K562 (cell line): ENCODE measurements at regions not wholly inside any gene's neighbourhood (a gene's known extent, or its start where the extent isn't known, plus 50 kb on each side); places are given as distances from the start of the nearest gene placed in this dataset.

ENCODE experiments used
- ILK ChIP-seq: fragments of 450-650 bp; IDR thresholded peaks from 2 replicates; pipeline ENCODE4 v1.6.1; 2016; ENCODE audit warnings: missing genetic modification characterization, low read depth, mild to moderate bottlenecking, missing compliant biosample characterization, moderate library complexity, borderline replicate concordance
- IRF2 ChIP-seq: sonication (generic); formaldehyde crosslinking; IDR thresholded peaks from 2 replicates; pipeline ENCODE4 v1.8.1; 2022; ENCODE audit warnings: mild to moderate bottlenecking, missing genetic modification reagents
- L3MBTL2 ChIP-seq: fragments of 450-650 bp; IDR thresholded peaks from 2 replicates; pipeline ENCODE4 v1.6.1; 2016; ENCODE audit warnings: mild to moderate bottlenecking, moderate library complexity
- MAZ ChIP-seq, 2 experiments: fragments of 450-650 bp in 1 of 2; sonication (generic) in 1 of 2; formaldehyde crosslinking; IDR thresholded peaks in 1 of 2; conservative IDR thresholded peaks in 1 of 2; 2 replicates each; pipeline versions ENCODE4 v1.4.0 to v1.5.0; 2020; ENCODE audit warnings: mild to moderate bottlenecking in 1 of 2, missing genetic modification reagents in 1 of 2
- PCBP2 ChIP-seq: fragments of 200-400 bp; formaldehyde crosslinking; IDR thresholded peaks from 2 replicates; pipeline ENCODE4 v1.6.1; 2018; ENCODE audit warnings: low read length, low read depth, mild to moderate bottlenecking, moderate library complexity; ENCODE audit not compliant: poor library complexity, severe bottlenecking
- RBFOX2 ChIP-seq: fragments of 200-400 bp; formaldehyde crosslinking; IDR thresholded peaks from 2 replicates; pipeline ENCODE4 v1.6.1; 2017; ENCODE audit warnings: low read depth, mild to moderate bottlenecking, low read length, moderate library complexity
- RNF2 ChIP-seq: sonication (generic); IDR thresholded peaks from 2 replicates; pipeline ENCODE4 v1.6.1; 2016
- SPI1 ChIP-seq: IDR thresholded peaks from 2 replicates; pipeline ENCODE4 v1.6.1; 2011; ENCODE audit warnings: low read depth, low read length, control low read depth, borderline replicate concordance
- SRF ChIP-seq, 2 experiments: fragments of 250-450, 450-650 bp in 1 of 2; sonication (Bioruptor Pico) in 1 of 2; sonication (generic) in 1 of 2; formaldehyde crosslinking; IDR thresholded peaks; 2 replicates each; pipeline versions ENCODE4 v1.5.0 to v1.5.1; 2020 to 2022; ENCODE audit warnings: mild to moderate bottlenecking in 1 of 2, missing genetic modification reagents in 1 of 2
- ZNF282 ChIP-seq: sonication (generic); formaldehyde crosslinking; IDR thresholded peaks from 2 replicates; pipeline ENCODE4 v1.8.1; 2023; ENCODE audit warnings: missing genetic modification reagents
- ZNF407 ChIP-seq: fragments of 450-650 bp; IDR thresholded peaks from 2 replicates; pipeline ENCODE4 v1.6.1; 2016; ENCODE audit warnings: low read depth

- no peak for TF ChIP-seq PCBP2
- TF ChIP-seq ZNF407: no peak
- no peak for TF ChIP-seq IRF2 (CRISPR knock-in tag)
- no peak for TF ChIP-seq L3MBTL2
- no peak for TF ChIP-seq RBFOX2
- no peak for TF ChIP-seq SRF (CRISPR knock-in tag; IDR thresholded peaks at IDR 0.05)
- TF ChIP-seq SPI1: no peak
- no peak for TF ChIP-seq ZNF282 (CRISPR knock-in tag)
- no peak for TF ChIP-seq ILK (tag)
- TF ChIP-seq RNF2: no peak
- TF ChIP-seq MAZ (CRISPR knock-in tag; conservative IDR thresholded peaks at IDR 0.05 in 1 of 2, IDR thresholded peaks at IDR 0.05 in 1 of 2): no peak
Measured at GRCh38 chr20:39865446-39865845, 823.6 kb downstream of the MAFB start.
